Stimulated activated CD8-positive, alpha-beta memory T cell treated with anti-CD3 and anti-CD28 coated beads, Interleukin-2, amount 100 ng/mL, for 1 hour (primary cell): ENCODE measurements at regions not wholly inside any gene's neighbourhood (a gene's known extent, or its start where the extent isn't known, plus 50 kb on each side); places are given as distances from the start of the nearest gene placed in this dataset.
"Not testable (repeated sequence)": the region's sequence is repeated elsewhere in the genome, so short reads cannot be mapped to it uniquely, and the experiment has no call there.

Source experiments
- DNase-seq, 2 donors: peaks; one replicate each; pipeline ENCODE4 v3.0.0-alpha.2; 2020; ENCODE audit warnings: low read depth in 2 of 2

DNA sequence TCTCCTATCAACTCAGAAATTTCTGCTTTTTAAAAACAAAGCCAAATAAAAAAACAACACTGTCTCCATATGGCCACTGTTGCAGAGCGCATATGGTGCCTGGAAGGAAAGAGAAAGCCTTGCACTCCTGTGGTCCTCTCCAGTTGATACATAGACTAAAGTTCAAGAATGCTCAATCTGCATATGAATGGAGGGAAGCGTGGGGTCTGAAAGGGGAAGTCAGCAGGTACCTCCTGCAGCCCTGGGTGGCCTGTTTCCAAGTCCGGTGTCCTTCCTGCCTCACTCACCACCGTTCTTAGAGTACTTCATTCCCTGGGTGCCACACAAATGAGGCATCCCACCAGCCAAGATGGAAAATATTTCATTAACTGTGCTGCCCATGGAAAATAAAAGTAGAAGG, 138.3 kb upstream of the PALS2 start:
- no peak for DNase-seq

DNA sequence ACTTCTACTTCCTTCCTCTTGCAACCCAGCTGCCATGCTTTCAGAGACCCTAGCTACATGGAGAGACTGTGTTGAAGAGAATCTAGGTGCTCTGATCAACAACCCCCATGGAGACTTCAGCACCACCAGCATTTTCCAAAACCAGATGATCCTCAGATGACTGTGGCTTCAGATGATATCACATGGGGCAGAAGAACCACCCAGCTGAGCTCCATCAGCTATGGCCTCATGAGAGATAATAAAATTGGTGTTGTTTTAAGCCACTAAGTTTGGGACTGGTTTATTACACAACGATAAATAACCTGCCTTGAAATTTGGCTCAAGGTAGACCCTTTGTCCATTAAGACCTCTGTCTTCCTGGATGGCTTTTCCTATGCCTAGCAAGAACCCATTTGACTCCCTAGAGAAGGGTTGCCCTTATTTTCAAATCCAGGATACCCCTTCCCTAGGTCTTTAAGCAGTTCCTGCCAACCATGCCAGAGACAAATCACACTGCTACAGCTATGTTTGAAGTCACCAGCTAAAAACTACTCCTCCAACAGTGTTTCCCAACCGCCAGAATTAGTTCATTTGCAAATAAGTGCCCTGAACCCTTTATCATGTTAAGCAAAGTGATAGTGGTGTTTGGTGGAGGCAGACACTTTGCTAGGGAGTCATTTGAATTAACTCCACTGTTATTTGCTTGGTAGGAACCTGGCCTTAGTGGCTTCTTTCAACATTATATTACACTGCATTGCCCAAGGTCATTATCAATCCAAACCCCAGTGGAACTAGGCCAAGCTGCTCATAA, 136.9 kb upstream of the PALS2 start:
- no peak for DNase-seq

DNA sequence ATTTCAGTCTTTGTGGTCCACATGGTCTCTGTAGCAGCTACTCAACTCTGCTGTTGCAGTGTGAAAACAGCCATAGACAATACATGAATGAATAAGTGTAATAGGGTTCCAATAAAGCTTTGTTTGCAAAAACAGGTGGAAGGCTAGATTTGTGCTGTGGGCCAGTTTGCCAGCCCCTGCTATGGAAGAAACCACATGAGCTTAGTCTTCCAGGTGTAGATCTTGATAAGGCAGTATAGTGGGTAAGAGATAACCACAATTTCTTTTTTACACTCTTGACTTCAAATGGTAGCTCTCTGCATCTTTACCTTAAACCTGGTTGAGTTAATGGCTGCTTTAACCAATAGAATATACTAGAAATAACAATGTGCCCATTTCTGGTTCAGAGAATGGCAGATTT, 135.0 kb upstream of the PALS2 start:
- no peak for DNase-seq

DNA sequence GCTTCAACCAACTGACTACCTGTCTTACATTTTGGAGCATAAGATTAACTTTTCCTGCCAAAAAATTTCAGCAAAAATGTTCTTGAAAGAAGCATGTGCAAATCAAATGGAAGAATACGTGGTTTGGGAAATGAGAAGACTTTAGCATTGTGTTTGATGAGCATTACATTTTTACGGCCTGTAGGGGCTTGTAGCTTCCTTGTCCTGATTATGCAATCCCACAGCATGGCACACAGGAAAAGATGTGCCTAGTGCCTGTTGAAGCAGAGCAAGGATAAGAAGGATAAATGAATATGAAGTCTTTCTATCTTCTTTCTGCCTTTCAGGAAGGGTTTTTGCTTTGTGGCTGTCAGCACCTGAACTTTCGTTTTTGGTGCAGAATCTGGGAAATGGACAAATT, 134.1 kb upstream of the PALS2 start:
- DNase-seq = not testable (repeated sequence)

DNA sequence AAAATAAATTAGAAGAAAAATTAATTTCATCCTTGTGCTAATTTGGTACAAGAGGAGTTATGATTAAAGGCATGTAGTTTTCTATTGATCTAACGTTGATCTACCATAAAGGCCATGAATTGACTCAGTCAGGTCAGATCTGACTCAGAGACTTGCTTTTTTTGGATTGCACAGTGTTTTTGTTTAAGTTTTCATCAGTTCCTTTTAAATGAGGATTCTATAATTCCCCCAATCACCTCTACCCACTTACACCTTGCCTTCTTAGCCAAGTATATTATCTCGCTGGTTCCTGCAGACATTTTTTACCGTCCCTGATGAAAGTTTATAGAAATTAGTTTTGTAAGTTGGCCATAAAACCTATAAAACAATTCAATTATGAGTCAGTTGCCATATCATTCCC, 132.4 kb upstream of the PALS2 start:
- DNase-seq = no peak

DNA sequence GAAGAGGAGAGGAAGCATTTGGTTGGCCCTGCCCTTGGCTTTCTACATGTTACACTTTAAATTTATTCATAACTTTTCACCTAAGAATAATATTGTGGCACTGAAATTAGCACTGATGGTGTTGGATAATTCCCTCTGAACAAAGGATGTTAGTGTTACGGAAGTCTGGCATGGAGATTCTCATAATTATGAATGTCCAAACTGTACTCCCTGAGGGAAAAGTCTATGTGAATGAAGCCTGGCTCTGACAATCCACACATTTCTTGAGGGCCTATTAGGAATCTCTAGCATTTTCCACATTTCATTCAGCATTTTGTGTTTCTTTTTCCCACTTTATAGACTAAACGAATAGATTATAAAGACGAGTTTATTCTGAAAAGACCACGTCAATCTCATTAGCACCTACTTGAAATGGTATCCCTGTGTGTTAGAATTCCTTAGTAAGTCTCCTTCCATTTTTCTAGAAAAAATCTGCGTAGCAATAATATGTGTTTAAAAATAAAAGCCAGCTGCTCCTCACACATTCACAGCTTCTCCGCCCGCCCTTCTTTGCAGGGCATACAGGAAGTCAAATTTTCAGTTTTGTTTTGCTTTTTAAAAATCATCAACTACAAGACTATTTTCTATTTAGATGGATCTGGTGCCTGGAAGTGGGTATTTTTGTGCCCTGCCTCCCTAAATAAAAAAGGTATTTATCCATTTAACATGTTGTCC, 131.8 kb upstream of the PALS2 start:
- DNase-seq = no peak

DNA sequence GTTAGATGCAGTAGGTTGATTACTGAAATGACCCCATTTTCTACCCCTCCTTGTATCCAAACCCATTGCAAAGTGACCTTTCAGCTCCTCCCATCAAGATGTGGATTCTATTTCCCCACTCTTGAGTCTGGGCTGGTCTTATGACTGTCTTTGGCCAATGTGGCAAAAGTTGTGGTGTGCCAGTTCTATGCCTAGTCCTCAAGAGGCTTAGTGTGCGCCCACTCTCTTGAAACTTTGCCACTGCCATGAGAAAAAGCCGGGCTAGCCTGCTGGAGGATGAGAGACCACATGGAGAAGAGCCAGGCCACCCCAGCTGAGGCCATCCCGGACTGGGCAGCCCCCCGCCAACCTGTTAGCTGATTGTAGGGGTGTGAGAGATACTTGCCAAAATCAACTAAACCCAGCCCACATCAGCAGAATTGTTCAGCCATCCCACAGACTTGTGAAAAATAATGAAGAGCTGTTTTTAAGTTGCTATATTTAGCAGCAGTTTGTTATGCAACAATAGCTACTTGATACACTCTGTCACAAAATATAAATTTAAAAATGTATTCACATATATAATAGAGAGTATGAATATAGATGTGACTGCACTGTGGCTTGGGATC, 131.0 kb upstream of the PALS2 start:
- peak; percentile 1 to 2 for DNase-seq

DNA sequence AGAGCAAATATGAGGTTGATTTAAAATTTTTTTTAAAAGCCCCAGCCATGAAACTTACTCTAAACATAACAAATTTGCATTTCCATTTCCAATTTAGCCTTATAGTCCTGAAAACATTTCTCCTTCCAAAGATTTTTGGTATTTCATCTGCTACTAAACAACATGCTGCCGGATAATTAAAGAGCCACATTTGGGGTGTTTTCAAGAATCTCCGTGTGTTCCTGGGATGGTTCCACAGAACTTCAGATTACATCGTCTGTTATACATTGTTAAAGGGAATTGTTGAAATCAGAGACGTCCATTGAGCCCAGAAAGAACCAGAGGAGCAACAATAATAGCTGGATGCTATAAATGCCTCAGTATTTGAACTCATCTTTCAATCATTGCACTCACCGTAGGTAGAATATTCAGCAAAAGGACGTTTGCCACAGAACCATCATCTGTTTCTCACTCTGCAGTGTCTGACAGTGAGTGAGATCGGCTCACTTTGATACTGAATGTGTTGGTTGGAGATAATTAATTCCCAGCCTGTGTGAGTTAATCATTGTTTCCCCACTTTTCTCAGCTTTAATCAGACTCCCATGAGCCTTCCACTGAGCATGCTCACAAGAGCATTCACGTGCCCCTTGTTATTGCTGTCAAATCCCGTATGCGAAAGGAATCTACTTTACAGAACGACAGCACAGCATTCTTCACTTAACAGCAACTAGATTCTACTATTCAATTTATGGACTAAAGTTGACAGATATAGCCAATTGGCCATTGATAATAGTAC, 128.4 kb upstream of the PALS2 start:
- DNase-seq = no peak

DNA sequence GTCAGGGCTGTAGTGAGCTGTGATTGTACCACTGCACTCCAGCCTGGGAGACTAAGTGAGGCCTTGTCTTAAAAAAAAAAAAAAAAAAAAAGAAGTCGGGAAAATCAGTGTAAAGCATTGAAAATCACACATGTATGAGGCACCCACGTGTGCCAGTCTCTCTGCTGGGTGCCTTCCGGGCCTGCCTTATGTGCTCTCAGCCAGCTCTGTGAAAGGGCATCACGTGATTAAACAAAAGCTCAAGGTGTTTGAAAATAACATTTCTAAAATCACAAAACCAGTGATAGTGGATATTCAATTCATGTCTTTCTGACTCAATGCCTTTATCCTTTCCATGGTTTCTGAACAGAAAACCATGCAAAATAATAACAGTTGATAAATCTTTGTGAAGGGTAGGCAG, 125.2 kb upstream of the PALS2 start:
- no peak for DNase-seq

DNA sequence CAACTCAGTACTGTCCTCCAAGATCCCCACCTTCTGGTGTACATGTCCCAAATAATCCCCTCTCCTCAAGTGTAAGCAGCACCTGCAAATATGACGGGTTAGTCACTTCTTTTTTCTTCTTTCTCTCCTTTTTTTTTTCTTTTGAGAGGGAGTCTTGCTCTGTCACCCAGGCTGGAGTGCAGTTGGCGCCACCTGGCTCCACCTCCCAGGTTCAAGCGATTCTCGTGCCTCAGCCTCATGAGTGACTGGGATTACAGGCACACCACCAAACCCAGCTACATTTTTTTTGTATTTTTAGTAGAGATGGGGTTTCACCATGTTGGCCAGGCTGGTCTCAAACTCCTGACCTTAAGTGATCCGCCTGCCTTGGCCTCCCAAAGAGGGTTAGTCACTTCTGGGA, 123.8 kb upstream of the PALS2 start:
- DNase-seq = not testable (repeated sequence)

DNA sequence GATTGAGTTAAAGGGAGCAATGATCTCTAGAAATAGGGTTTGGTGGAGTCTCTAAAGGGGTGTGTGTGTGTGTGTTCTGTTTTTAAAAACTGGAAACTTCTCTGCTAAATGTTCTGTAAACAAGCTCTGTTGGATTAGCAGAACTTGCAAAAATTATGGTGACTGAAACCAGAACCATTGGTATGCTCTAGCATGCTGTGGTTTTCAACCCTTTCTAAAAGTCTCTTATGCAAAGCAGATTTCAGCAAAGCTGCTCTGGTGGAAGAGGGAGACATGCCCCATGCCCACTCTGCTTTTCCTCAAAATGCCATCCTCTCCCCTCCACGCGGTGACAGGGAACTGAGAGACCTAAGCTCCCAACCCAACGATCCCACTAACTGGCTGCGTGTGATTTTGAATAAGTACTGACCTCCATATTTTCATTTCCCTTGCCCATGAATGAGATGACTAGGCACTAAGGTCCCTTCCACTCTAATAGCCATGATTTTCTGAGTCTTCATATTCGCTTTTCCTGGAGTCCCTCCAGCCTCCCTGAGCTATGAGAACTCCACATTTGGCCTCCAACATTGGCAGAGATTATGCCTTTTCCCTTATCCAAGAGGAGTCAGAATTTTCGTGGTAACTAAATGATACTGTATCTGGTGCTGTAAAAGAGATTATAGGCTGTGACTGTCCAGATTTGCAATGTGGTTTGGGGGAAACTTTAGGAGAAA, 117.3 kb upstream of the PALS2 start:
- no peak for DNase-seq

DNA sequence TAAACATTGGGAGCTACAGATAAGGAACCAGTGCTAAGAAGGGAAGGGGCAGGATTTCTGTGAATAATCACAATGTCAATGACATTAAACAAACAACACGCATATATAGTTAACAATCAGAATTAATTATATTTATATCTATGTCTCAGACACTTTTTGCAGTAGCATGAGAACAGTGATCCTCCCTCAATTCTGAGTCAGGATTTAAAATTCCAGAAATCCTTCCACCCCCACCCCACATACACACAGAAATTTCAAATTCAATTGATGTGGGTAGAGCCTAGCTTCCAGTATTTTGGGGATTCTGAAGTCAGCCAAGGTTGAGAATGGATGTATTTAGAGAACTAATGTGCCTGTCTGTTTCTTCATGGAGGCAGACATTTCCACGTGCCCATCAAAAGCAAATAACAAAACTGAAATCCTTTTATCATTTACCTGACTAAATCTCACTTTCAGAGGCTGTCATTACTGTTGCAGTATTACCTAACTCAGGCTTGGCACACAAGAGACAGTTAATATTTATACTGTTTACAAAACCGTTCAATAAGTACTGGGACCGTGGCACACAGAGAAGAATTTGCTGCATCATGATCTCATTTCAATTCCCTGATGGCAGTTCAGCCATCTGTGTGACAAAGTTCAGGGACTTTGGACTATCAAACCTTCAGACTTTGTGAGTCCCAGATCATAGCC, 116.6 kb upstream of the PALS2 start:
- no peak for DNase-seq

DNA sequence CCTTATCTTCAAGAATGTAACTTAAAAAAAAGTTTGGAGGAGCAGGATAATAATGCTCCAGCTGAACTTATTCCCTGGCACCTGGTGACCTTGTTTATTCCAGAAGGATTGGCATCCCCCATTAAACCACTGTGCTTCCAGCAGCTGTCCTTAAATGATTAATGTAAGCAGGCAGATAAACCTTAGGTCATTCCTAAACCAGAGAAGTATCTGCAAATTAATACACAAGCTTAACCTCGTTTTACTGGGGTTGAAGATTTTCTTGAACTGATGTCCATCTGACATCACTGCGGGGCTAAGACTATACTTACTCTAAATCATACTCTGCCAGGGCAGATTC, 116.1 kb upstream of the PALS2 start:
- DNase-seq = no peak

DNA sequence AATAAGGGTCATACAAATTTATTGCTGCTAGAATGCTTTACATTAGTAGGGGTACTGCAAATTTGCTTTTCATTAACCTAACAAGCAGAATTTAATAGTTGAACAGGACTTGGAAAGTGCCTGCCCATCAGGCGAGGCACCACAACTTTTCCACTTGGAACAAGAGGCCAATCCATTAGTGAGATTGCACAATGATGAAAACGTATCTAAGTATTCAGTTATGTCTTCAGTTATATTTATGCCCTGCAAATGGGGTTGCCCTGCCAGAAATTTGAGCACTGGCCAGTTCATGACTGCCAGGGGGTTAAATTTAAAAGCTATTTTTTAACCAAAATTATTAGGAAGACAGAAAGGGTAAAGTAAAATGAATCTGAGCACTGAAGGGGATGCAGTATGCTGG, 111.1 kb upstream of the PALS2 start:
- no peak for DNase-seq

DNA sequence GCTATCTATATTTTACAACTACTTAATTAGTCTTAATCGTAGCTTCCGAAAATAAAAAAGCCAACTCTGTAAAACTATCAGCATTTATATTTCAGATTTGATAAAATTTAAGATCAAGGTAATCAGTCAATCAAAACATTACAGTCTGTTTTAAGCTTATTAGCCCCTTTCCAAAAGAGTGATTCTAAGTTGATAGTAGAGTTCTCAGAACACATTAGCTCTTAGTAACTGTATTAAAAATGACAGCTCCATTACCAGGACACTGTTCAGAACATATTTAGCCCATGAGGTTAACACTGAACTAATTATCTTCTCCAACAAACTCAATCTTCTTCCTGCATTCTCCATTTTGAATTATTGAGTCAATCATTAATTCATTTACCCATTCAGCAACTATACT, 110.3 kb upstream of the PALS2 start:
- no peak for DNase-seq

DNA sequence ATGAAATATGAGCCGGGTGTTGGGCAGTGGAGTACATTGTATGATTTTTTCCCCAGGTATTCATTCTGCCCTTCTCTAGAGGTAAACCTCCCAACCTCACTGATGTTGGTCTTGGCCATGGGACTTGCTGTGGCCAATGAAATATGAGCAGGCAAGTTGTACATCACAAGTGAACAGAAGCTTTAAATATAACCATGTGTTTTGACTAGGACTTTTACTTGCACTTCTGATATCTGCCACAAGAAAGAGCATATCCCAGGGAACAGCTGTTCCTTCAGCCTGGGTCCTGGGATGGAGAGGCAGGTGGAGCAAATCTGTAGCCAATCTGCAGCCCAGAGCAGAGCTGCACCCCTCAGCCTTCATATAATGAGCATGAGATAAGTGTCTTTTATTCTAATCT, 109.8 kb upstream of the PALS2 start:
- no peak for DNase-seq

DNA sequence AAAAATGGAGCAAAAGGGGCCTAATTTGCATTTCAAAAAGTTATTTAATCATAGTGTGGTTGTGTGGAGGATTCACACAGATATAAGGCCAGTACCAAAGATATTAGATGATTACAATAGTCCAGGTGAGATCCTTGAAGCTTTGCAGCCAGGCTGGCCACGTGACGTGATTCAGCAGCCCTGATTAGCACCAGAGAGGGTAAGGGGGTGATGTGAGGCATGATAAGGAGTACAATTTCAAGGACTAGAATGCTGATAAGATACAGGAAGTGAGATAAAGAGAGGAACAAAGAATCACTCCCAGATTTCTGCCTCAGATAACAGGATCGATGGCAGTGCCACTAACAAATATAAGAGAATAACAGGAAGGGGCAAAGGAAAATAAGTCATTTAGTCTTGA, 108.4 kb upstream of the PALS2 start:
- DNase-seq = no peak

DNA sequence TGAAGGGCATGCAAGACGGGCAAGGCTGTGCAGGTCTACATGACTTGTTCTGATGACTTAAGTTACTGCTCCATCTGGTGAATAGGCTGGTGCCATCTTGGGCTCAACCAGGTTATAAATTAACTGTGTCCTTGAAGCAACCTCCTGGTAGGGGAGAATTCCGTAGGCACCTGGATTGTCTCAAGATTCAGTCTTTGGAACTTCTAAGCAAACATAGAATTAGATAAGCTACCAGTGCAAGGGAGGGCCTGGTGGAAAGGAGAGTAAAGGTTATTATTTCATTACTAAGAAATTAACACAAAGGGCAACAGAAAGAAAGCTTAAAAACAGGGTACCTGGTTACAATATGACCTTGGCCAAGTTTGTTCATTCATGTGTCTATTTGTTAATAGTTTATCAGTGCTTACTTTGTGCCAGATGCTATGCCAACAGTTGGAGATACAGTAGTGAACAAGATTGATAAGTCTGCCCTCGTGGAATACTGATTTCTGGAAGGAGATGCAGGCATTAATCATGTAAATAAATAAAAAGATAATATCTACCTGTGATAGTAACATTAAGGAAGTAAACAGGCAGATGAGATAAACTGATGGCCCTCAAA, 107.0 kb upstream of the PALS2 start:
- DNase-seq = no peak

DNA sequence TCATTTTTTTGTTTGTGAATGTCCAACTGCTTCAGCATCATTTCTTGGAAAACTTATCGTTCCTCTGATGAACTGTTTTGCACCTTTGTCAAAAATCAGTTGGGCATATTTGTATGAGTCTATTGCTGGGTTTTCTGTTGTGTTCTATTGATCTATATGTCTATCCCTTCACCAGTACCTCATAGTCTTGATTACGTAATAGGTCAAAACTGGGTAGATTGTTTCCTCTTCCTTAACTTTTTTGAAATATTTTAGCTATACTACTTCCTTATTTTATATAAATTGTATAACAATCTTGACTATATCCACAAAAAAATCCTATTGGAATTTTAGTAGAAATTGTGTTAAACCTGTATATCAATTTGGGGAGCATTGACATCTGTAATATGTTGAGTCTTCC, 104.1 kb upstream of the PALS2 start:
- DNase-seq = no peak

DNA sequence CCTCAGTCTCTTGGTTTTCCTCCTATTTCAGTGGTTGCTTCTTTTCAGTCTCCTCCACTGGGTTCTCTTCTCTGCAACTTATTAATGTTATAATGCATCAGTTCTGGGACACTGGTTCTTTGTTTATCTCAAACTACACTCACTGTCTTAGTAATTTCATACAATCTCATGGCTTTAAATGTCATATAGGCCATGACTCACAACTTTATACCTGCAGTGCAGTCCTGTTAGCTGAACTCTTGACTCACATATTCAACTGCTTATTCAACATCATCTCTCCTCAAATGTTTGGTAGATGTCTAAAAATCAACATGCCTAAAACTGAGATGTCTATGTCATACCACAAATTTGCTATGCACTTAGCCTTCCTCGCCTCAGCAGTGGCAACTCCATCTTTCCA, 101.2 kb upstream of the PALS2 start:
- DNase-seq = no peak
